ENCODE measurements at regions not wholly inside any gene's neighbourhood (a gene's known extent, or its start where the extent isn't known, plus 50 kb on each side); places are given as distances from the start of the nearest gene placed in this dataset.

- TF ChIP-seq CTCF (IDR thresholded peaks at IDR 0.05; ENCODE audit: low read depth, low read length) (no peak), POLR2A (IDR thresholded peaks at IDR 0.05; ENCODE audit: extremely low read depth, insufficient read length) (no peak), MAX (IDR thresholded peaks at IDR 0.05; ENCODE audit: low read depth, low read length) (no peak), MYC (IDR thresholded peaks at IDR 0.05; ENCODE audit: low read depth, low read length) (no peak)
Measured at GRCh38 chr14:105856676-105857219, 330.4 kb downstream of the TMEM121 start.

Measured in NB4 (cell line).